ENCODE measurements at regions not wholly inside any gene's neighbourhood (a gene's known extent, or its start where the extent isn't known, plus 50 kb on each side); places are given as distances from the start of the nearest gene placed in this dataset.

GRCh38 chr5:67490543-67491321, 294.1 kb upstream of the CD180 start:
- TF ChIP-seq ISL1 (CRISPR knock-in tag; IDR thresholded peaks at IDR 0.05) = no peak
- no peak for TF ChIP-seq TOX (CRISPR knock-in tag; IDR thresholded peaks at IDR 0.05; ENCODE audit: borderline replicate concordance)
- TF ChIP-seq ZFP30 (CRISPR knock-in tag; IDR thresholded peaks at IDR 0.05) = no peak
- TF ChIP-seq POU6F1 (CRISPR knock-in tag; IDR thresholded peaks at IDR 0.05; ENCODE audit: borderline replicate concordance, low read depth) = no peak
- TF ChIP-seq OSR1 (CRISPR knock-in tag; IDR thresholded peaks at IDR 0.05) = no peak
- TF ChIP-seq BACH2 (CRISPR knock-in tag; IDR thresholded peaks at IDR 0.05; ENCODE audit: borderline replicate concordance) = no peak
- TF ChIP-seq CREB5 (CRISPR knock-in tag; IDR thresholded peaks at IDR 0.05; ENCODE audit: low read depth) = no peak
- TF ChIP-seq GLIS3 (CRISPR knock-in tag; IDR thresholded peaks at IDR 0.05) = no peak
- no peak for TF ChIP-seq CSDC2 (CRISPR knock-in tag; IDR thresholded peaks at IDR 0.05)
- TF ChIP-seq TSHZ2 (CRISPR knock-in tag; IDR thresholded peaks at IDR 0.05) = no peak
- TF ChIP-seq ARNTL (CRISPR knock-in tag; IDR thresholded peaks at IDR 0.05; ENCODE audit: borderline replicate concordance, low read depth) = no peak
- TF ChIP-seq ZNF565 (CRISPR knock-in tag; conservative IDR thresholded peaks at IDR 0.05; ENCODE audit: low read depth) = no peak
- TF ChIP-seq ESRRG (CRISPR knock-in tag; IDR thresholded peaks at IDR 0.05) = no peak

GRCh38 chr5:67488885-67489284, 292.3 kb upstream of the CD180 start:
- no peak for ATAC-seq
- TF ChIP-seq TOX (CRISPR knock-in tag; IDR thresholded peaks at IDR 0.05; ENCODE audit: borderline replicate concordance) (no peak), ARNTL (CRISPR knock-in tag; IDR thresholded peaks at IDR 0.05; ENCODE audit: borderline replicate concordance, low read depth) (no peak), ZFP30 (CRISPR knock-in tag; IDR thresholded peaks at IDR 0.05) (no peak), TCF4 (CRISPR knock-in tag; IDR thresholded peaks at IDR 0.05; ENCODE audit: borderline replicate concordance) (no peak), GLIS3 (CRISPR knock-in tag; IDR thresholded peaks at IDR 0.05) (no peak), OSR1 (CRISPR knock-in tag; IDR thresholded peaks at IDR 0.05) (no peak), ESRRG (CRISPR knock-in tag; IDR thresholded peaks at IDR 0.05) (no peak), ZFP3 (CRISPR knock-in tag; IDR thresholded peaks at IDR 0.05) (no peak), SNAI2 (CRISPR knock-in tag; IDR thresholded peaks at IDR 0.05) (no peak), POU6F1 (CRISPR knock-in tag; IDR thresholded peaks at IDR 0.05; ENCODE audit: borderline replicate concordance, low read depth) (no peak), PPARA (CRISPR knock-in tag; IDR thresholded peaks at IDR 0.05; ENCODE audit: borderline replicate concordance) (no peak), PATZ1 (CRISPR knock-in tag; IDR thresholded peaks at IDR 0.05; ENCODE audit: borderline replicate concordance) (no peak), ZNF70 (CRISPR knock-in tag; IDR thresholded peaks at IDR 0.05) (no peak), ZC3H10 (CRISPR knock-in tag; IDR thresholded peaks at IDR 0.05) (no peak), CSRNP3 (CRISPR knock-in tag; IDR thresholded peaks at IDR 0.05) (no peak), TSHZ2 (CRISPR knock-in tag; IDR thresholded peaks at IDR 0.05) (no peak), ZNF8 (CRISPR knock-in tag; IDR thresholded peaks at IDR 0.05) (no peak), ISL1 (CRISPR knock-in tag; IDR thresholded peaks at IDR 0.05) (no peak), CREB5 (CRISPR knock-in tag; IDR thresholded peaks at IDR 0.05; ENCODE audit: low read depth) (no peak)

More at GRCh38 chr5:67490543-67491321, 294.1 kb upstream of the CD180 start:
- no peak for ATAC-seq

Data from SK-N-SH treated with all-trans-retinoic acid at 6 μM for 48 hours (cell line).